HG02759 (cell line): ENCODE measurements at regions not wholly inside any gene's neighbourhood (a gene's known extent, or its start where the extent isn't known, plus 50 kb on each side); places are given as distances from the start of the nearest gene placed in this dataset.

Experiments used
- ATAC-seq: cut with Tn5 transposase; IDR thresholded peaks from one replicate; pipeline ENCODE4 v1.9.1; 2021; ENCODE audit warnings: mild to moderate bottlenecking, moderate library complexity; ENCODE audit not compliant: unreplicated experiment

DNA sequence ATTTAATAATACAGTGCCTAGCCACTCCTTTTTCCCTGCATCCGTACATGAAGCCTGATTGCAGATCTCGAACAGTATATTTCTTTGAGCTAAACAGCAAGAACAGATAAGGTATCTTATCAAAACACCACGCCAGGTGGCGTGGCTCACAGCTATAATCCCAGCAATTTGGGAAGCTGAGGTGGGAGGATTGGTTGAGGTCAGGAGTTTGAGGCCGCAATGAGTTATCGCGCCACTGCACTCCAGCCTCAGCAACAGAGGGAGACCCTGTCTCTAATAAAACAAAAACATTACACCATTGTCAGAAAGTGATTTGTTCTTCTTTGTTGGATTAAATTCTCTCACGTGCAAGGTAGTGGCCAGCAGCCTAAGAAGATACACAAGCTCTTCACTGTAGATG is 291.2 kb upstream of the DMRT1 start:
- no peak for ATAC-seq

DNA sequence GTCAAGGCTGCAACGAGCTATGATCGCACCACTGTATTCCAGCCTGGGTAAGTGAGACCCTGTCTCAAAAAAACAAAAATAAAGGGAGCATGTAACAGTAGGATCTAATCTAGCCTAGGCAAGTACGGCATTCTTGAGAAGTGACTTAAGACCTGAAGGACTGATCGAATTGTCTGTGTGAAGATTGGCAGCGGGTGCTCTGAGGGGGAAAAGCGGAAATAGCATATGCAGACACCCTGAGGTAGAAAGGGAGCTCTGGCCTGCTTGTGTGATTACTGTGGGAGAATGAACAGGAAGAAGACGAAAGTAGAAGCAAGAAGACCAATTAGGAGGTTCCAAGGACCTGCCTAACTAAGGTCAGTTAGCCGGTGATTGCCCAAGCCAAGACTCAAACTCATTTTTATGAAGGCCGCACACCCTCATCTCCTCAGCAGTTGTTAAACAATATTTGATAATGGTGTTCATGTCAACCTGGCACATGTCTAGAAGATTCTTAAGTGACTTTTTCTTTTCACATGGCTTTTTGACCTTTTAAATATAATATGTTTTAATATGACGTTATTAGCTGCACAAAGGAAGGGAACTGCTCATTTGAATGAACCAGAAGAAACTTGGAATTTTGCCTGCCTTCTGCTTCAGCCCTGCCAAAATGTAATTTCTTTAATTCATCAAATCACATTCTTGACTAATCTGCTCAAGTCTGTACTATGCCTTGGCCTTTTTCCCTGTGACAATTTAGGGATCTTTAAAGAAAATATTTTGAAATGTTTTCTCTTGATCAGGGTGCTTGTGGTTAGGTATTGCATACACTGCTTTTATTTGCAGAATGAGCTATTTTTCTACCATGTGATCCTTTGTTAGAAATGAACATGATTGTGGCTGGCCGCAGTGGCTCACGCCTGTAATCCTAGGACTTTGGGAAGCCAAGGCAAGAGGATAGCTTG is 289.2 kb upstream of the DMRT1 start:
- no peak for ATAC-seq

DNA sequence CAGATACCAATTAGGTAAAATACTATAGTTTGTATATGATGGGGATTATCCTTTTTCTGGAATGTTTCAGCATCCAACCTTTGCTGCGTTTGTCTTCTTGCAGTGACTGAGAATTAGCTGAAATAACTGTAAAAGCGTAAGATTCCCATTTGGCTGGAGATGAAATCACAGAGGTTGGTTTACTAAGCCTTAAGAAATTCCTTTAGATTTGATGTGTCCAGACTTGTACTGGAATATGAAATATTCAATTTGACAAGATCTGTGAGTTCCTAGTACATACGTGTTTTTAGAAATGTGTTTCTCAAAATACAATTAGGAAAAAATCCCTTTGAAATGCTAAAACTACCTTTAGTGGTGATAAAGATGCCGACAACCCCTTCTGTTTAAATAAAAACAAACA is 286.0 kb upstream of the DMRT1 start:
- no peak for ATAC-seq

DNA sequence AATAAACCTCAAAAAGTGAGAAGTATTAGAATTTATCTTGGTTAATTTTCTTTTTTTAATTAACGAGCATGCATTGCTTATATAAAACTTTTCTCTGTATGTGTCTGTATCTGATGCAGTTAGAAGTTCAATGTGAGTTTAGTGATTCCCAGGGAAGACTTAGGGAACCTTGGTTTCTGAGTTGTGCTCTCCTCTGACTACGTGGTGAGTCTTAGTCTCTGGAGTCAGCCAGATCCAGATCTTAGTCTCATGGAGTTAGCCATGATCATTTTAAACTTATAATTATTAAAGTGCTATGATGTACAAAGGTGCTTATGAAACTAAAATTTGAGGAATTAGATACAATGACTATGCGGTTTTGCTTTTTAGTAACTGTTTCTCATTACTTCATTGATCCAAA is 285.3 kb upstream of the DMRT1 start:
- no peak for ATAC-seq

DNA sequence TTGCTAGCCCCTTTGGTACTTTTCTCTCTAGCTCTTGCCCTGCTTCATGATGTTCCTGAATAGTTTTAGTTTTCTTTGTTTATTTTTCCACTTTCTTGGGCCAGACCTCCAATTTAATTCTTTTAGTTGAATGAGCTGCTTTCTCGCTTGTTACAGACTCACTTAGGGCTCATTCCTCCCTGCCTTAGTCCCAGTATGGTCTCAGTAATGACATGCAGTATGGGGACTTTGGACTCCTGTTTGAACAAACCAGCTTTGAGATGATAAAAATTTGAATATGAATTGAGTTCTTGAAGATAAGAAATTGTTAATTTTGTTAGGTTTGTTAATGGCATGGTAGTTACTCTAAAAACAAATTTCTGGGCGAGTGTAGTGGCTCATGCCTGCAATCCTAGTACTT is 284.8 kb upstream of the DMRT1 start:
- ATAC-seq = no peak

DNA sequence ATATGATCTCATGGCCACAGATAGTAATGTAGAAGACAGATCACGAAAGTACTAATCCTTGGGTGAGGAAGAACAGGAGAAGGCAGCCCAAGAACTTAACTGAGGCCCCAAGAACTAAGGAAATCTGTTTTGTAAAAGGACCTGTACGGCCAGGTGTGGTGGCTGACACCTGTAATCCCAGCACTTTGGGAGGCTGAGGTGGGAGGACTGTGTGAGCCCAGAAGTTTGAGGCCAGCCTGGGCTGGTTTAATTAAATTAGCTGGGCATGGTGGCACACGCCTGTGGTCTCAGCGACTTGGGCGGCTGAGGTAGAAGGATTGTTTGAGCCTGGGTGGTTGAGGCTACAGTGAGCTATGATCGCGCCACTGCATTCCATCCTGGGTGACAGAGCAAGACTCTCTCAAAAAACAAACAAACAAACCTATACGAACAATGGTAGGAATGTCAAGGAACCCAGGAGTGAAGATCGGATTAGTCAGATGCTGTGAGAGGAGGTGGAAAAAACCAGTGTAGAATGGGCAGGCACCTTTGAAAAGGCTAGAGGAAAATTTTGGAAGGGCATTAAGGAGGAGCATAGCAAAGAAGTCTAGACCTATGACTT is 283.8 kb upstream of the DMRT1 start:
- no peak for ATAC-seq

DNA sequence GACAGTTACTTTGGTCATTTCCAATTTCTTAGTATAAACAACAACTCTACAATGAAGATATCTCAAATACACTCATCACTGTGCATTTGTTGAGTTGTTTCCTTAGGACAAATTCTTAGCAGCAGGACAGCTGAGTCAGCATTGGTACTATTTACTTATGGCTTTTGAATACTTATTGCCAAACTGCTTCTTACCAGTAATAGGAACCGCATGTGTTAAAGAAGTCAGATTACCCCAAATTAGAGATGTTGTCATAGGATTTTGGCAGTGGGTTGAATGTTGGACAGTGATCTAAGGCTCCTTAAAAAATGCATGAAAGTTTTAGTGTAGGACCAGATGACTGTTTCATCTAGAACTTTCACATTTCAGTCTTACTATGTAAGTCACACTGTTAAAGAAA is 280.1 kb upstream of the DMRT1 start:
- ATAC-seq = no peak

DNA sequence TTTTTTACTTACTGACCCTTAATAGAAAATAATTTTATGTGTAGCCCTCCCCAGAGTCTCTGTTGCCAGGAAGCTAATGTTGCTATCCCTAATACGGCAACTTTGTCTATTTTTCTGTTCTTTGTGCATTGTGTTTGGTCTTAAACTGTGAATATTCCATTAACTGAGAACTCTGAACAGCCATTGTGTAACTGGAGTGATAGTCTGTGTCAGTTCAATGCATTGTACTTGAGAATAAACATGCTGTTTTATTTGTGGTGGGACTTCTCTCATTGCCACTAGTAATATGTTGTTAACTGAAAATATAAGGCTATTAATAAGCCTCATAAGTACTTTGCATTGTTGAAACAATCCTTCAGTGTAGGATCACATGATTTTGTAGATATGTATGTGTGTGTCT is 278.3 kb upstream of the DMRT1 start:
- no peak for ATAC-seq

DNA sequence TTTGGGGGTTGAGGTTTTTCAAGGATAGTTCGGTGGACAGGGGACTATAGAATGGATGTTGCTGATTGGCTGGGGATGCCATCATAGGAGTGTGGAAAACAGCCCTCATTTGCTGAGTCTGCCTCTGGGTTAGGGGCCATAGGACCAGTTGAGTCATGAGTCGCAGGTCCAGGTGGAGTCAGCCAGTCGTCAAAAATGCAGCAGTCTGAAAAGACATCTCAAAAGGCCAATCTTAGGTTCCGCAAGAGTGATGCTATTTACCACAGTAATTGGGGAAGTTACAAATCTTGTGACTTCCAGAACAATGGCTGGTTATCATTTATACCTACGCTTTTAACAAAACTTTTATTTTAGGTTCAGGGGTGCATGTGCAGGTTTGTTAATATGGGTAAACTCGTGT is 276.0 kb upstream of the DMRT1 start:
- no peak for ATAC-seq

DNA sequence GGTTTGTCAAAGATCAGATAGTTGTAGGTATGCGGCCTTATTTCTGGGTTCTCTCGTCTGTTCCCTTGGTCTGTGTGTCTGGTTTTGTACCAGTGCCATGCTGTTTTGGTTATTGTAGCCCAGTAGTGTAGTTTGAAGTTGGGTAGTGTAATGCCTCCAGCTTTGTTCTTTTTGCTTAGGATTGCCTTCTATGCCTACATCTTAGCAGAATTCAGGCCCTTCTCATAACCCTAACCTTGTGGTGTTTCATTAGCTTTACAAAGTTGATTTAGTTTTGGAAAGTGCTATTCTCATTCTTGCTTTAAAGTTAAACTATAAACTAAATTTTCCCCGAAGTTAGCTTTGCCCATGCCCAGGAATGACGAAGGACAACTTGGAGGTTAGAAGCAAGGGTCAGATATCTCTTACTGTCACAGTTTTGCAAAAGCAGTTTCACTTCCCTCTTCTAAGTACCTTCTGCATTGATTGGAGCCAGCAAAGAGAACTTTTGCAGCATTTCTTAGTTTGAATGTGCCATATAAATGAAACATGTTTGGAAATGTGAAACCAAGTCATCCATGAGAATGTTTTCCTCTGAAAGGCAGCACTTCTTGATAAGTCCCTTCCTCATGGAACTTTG is 274.3 kb upstream of the DMRT1 start:
- peak; percentile 90 for ATAC-seq

DNA sequence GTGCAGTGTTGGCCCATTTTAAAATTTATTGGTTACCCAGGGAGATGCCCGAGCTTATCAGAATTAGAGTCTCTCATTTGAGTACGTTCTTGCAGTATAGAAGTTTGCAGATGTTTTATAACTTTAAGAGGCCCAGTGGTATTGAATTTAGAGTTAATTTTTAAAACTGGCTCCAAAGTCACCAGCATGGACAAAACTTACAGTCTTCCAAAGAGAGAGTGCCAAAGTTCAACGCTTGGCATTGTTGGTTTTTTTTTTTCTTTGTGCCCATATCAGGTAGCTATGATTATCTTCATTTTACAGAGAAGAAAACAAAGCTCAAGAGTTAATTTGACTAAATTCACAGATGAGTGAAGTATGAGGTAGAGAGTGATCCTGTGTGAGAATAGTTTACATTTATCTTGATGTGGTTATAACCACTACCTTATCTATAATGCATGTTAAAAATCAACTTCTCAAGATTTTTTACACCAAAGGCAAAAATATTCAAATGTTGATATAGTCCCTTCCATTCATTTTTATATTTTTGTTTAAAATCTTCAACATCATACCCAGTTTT is 273.7 kb upstream of the DMRT1 start:
- ATAC-seq = peak; percentile 20

DNA sequence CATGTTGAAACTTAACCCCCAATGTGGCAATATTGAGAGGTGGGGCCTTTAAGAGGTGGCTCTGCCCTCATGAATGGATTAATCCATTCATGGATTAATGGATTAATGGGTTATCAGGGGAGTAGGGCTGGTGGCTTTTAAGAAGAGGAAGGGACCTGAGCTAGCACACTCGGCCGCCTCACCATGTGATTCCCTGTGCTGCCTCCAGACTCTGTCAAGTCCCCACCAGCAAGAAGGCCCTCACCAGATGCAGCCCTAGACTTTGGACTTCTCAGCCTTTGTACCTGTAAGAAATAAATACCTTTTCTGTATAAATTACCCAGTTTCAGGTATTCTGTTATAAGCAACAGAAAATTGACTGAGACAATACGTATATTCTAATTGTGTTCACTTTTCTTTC is 272.2 kb upstream of the DMRT1 start:
- no peak for ATAC-seq

DNA sequence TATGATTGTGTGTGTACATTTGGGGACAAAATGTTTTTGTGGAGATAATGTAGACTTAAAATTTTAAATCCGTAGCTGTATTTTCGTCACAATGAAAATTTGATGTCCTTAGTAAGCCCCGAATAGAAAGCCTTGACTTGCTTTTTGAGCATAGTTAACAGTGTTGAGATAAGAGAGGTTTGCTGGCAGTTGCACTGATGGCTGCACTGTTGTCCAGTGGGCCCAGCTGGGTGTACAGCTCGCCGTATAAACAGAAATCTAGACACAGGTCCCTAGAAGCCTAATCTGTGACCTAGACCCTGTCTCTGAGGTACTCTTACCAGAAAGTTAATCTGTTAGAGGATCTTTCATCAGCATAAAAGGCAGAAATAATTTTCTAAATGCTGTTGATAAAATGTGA is 271.3 kb upstream of the DMRT1 start:
- no peak for ATAC-seq

DNA sequence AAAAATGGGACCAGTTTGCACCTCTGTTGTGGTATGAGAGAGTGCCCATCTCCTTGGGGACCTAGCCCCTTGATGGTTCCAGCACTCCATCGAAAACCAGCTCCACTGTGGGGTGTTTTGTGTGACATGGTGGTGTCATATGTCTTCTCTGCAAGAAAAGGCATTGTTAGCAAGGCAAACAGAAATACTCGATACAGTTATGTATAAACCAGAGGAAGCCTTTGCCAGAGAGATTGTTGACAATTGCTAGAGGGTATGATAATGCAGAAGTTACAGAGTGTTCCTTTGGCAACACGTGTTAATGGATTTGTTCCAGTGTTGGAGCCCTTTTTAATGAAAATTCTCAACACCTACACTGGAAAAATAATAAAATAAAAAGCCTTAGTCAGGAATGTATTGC is 270.4 kb upstream of the DMRT1 start:
- ATAC-seq = no peak

DNA sequence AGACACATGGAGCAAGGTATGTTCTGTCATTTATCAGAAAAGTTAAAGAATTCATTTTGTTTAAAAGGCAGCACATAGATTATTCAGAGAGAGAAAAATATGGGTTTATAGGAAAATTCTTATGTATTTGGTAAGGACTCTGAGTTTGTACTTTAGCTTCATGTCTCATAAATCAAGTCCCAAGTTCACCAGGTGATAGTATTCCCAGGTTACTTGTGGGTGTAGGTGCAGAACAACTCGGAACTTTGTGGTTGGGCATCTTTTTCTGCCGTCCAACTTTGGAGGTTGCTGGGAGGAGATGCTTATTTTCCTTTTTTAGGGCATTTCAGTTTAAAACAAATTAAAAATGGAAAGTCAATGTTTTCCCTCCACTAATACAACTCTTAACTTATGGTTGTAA is 269.8 kb upstream of the DMRT1 start:
- ATAC-seq = no peak

DNA sequence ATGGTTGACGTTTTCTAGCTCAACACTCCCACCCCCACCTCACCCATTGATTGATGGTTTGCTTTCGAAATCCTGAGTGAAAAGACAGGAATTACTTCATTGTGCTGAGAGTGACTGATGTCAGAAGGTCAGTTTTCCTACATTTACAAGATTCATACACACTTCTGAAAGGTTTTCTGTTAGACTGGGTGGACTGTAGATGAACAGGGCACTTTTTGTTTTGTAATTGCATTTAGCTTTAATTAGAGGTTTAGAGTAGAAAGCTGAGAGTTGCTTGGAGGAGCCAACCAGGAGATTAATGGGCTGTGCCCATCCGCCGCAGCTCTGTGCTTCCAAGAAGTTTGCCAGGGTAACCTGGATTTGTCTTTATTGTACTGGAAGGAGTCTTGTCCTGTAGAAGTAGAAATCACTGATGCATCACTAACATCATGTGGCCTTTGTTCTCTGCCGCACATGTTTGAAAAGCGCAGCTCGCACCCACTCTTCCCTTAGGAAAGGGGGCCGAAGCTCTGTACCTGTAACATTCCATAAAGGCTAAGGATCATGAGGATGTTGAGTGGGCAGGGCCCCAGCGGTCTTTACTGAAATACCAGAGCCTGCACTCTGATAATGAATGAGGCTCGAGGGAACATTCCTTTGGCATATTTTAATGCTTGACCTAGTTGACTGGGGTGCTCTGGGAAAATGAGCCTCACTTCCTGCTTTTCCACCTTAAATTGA is 267.6 kb upstream of the DMRT1 start:
- no peak for ATAC-seq

DNA sequence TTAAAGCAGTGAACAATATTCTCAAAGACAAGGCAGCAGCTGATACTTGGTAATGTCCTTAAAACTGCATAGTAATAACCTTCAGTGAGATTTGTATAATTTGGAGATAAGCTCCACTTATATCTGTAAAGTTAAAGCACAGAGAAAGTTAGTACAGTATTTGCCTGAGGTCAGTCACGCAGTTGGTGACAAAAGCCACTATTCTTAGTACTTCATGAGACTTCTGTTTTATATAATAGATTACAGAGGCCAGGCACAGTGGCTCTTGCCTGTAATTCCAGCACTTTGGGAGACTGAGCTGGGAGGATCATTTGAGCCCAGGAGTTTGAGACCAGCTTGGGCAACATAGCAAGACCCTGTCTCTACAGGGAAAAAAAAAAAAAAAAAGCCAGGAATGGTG is 266.4 kb upstream of the DMRT1 start:
- no peak for ATAC-seq

DNA sequence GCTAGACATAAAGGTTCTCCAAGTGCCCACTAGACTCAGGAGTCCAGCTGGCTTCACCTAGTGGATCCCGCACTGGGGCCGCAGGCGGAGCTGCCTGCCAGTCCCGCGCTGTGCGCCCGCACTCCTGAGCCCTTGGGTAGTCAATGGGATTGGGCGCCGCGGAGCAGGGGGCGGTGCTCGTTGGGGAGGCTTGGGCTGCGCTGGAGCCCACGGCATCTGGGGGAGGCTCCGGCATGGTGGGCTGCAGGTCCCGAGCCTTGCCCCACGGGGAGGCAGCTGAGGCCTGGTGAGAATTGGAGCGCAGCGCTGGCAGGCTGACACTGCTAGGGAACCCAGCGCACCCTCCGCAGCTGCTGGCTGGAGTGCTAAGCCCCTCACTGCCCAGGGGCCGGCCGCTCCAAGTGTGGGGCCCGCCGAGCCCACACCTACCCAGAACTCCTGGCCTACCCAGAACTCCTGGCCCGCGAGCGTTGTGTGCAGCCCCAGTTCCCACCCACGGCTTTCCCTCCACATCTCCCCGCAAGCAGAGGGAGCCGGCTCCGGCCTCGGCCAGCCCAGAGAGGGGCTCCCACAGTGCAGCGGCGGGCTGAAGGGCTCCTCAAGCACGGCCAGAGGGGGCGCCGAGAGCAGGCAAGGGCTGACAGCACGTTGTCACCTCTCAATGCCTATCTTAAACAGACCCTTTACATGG is 260.7 kb upstream of the DMRT1 start:
- ATAC-seq = no peak

DNA sequence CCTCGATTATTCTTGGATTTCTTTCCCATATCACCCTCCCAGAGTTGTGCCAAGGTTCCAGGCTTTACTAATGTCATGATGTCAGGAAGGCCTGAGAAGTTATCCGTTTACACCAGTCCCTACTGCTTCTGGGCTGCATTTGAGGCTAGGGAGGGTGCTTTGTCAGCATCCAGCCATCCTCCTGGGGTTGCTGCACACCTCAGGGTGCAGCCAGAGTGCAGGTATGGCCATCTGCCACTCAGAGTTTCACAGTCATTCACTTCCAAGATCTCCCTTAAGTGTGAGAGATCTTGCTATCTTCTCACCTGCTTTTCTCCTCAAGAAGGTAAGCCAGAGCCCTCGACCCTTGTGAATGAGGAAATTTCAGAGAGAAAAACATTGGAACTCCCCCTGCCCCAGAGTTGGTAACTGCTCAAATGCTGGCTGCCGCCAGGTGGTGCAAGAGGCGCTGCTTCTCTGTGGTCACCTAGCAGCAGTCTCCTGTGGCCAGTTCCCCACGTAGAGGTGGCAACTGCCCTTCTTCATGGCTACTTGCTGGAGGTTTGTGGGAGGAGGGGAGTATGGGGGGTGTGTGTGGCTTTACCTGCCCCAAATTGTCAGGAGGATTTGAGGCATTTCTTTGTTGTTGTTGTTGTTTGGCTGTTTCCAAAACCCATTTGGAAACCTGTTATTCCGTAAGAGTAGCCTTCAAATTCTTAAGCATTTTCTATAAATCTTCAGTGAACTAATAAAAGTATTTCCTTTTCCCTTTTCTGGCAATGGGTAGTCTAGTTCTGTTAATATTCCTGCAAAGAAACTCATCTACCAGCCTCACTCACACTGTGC is 259.6 kb upstream of the DMRT1 start:
- no peak for ATAC-seq

DNA sequence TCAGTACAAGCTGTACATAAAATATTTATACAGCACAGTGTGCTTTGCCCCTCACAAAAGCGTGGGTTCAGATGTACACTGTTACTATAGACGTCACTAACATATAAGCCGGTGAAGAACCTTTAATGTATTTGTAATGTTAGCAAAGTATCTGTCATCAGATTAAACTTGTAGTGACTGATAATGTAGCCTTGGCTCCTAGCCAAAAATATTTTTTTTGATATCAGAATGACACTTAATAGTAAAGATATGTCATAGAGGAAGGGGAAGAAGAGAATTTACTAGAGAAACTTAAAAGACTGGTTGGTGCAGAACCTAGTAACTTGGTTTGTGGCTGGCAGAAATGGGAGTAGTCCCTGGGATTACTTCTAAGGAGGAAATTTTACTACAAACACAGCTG is 258.7 kb upstream of the DMRT1 start:
- ATAC-seq = no peak
